ENCODE measurements at regions not wholly inside any gene's neighbourhood (a gene's known extent, or its start where the extent isn't known, plus 50 kb on each side); places are given as distances from the start of the nearest gene placed in this dataset.

GRCh38 chr6:103522045-103522444 lies 1337.7 kb downstream of the HACE1 start (continued):
- TF ChIP-seq GABPA (IDR thresholded peaks at IDR 0.05; ENCODE audit: low read depth, low read length): no peak
- TF ChIP-seq GABPA (CRISPR knock-in tag; IDR thresholded peaks at IDR 0.05; ENCODE audit: low read depth): peak; percentile 70
- no peak for TF ChIP-seq NR2F1 (CRISPR knock-in tag; IDR thresholded peaks at IDR 0.05)
- TF ChIP-seq FOXA1 (IDR thresholded peaks at IDR 0.05): no peak
- peak; percentile 45; the same call in 1 of the 2 replicates for TF ChIP-seq FOXA1 (CRISPR knock-in tag; IDR thresholded peaks at IDR 0.05)
- TF ChIP-seq SOX6 (IDR thresholded peaks at IDR 0.05): no peak
- TF ChIP-seq SOX6 (CRISPR knock-in tag; IDR thresholded peaks at IDR 0.05): 0 out of 2 replicates have a peak, but pooled peaks have one; percentile 11

GRCh38 chr6:103516336-103516735 lies 1343.4 kb downstream of the HACE1 start:
- in situ Hi-C loops (cut with HindIII; ENCODE audit: extremely low pct_ligation_motif_present, low pct_unique_long_range_greater_than_20kb): no loop called here
- CTCF ChIA-PET (ENCODE audit: low intra/inter-chr PET ratio, low total read pairs): no interaction called here
- Histone ChIP-seq H2AFZ (ENCODE audit: low read length) (no peak overlapping the region), H3K9ac (ENCODE audit: insufficient read depth, low read depth, low read length) (no peak overlapping the region), H3K36me3 (replicated peaks in 1 of 2; ENCODE audit: control insufficient read depth in 1 of 2, insufficient read depth in 2 of 2, low read length in 2 of 2) (no peaks in the 10 kb centered on the region), H3K9me3 (ENCODE audit: low read length) (no peaks in the 10 kb centered on the region), H3K4me3 (replicated peaks in 1 of 3; ENCODE audit: insufficient read depth in 1 of 3, low read depth in 2 of 3, low read length in 3 of 3) (no peak overlapping the region), H3K4me1 (ENCODE audit: insufficient read depth, low read length) (no peaks in the 10 kb centered on the region), H4K20me1 (ENCODE audit: insufficient read depth, low read length) (no peaks in the 10 kb centered on the region), H3K27ac (ENCODE audit: extremely low read length, insufficient read depth, low read length) (no peak overlapping the region), H3K4me2 (ENCODE audit: low read depth, low read length) (no peak overlapping the region), H3K79me2 (ENCODE audit: insufficient read depth, low read length) (no peaks in the 10 kb centered on the region), H3K27me3 (ENCODE audit: control insufficient read depth in 1 of 2, insufficient read depth in 2 of 2, low read length in 2 of 2) (no peaks in the 10 kb centered on the region)
- FAIRE-seq (no peak), DNase-seq (ENCODE audit: low spot score) (no peak), ATAC-seq (no peak)
- intact Hi-C loops (cut with micrococcal nuclease; ENCODE audit: unreplicated experiment): no loop called here
- TF ChIP-seq ZNF709 (CRISPR knock-in tag; IDR thresholded peaks at IDR 0.05): no peak
- TF ChIP-seq ZNF788 (CRISPR knock-in tag; IDR thresholded peaks at IDR 0.05; ENCODE audit: borderline replicate concordance): no peak
- no peak for TF ChIP-seq GATAD1 (CRISPR knock-in tag; IDR thresholded peaks at IDR 0.05)
- TF ChIP-seq ZNF674 (CRISPR knock-in tag; IDR thresholded peaks at IDR 0.05; ENCODE audit: low read depth): no peak
- WGBS (ENCODE audit: low lambda C conversion rate): 0% methylated on average over 3 of the region's 3 CpGs
- no TSS peak for BruUV-seq (replicated peaks)
- POLR2A ChIA-PET: no interaction called here

GRCh38 chr6:103507052-103507451 lies 1352.7 kb downstream of the HACE1 start:
- BruUV-seq (replicated peaks): no TSS peak
- no peak for ATAC-seq
- TF ChIP-seq ZHX1 (CRISPR knock-in tag; IDR thresholded peaks at IDR 0.05; ENCODE audit: low read depth) (no peak), TFDP2 (CRISPR knock-in tag; IDR thresholded peaks at IDR 0.05) (no peak), MXD1 (CRISPR knock-in tag; IDR thresholded peaks at IDR 0.05) (no peak), FOXJ3 (CRISPR knock-in tag; IDR thresholded peaks at IDR 0.05; ENCODE audit: borderline replicate concordance) (no peak)

More at GRCh38 chr6:103507052-103507451, 1352.7 kb downstream of the HACE1 start:
- H4K20me1 ChIP-seq (ENCODE audit: insufficient read depth, low read length): no peaks in the 10 kb centered on the region
- DNase-seq (ENCODE audit: low spot score) (no peak), FAIRE-seq (no peak)
- ChIA-PET CTCF (ENCODE audit: low intra/inter-chr PET ratio, low total read pairs) (no interaction called here), POLR2A (no interaction called here)
- no peak overlapping the region for H3K9ac ChIP-seq (ENCODE audit: insufficient read depth, low read depth, low read length)
- no peaks in the 10 kb centered on the region for H3K9me3 ChIP-seq (ENCODE audit: low read length)
- no peaks in the 10 kb centered on the region for H3K27me3 ChIP-seq (ENCODE audit: control insufficient read depth in 1 of 2, insufficient read depth in 2 of 2, low read length in 2 of 2)
- H3K4me1 ChIP-seq (ENCODE audit: insufficient read depth, low read length): no peaks in the 10 kb centered on the region
- H3K36me3 ChIP-seq (replicated peaks in 1 of 2; ENCODE audit: control insufficient read depth in 1 of 2, insufficient read depth in 2 of 2, low read length in 2 of 2): no peaks in the 10 kb centered on the region
- in situ Hi-C loops (cut with HindIII; ENCODE audit: extremely low pct_ligation_motif_present, low pct_unique_long_range_greater_than_20kb): no loop called here
- H3K79me2 ChIP-seq (ENCODE audit: insufficient read depth, low read length): no peaks in the 10 kb centered on the region
- H3K27ac ChIP-seq (ENCODE audit: extremely low read length, insufficient read depth, low read length): no peak overlapping the region
- H3K4me2 ChIP-seq (ENCODE audit: low read depth, low read length): no peak overlapping the region
- H2AFZ ChIP-seq (ENCODE audit: low read length): no peak overlapping the region
- no peak overlapping the region for H3K4me3 ChIP-seq (replicated peaks in 1 of 3; ENCODE audit: insufficient read depth in 1 of 3, low read depth in 2 of 3, low read length in 3 of 3)
- intact Hi-C loops (cut with micrococcal nuclease; ENCODE audit: unreplicated experiment): no loop called here

All from HepG2 (cell line).